ENCODE measurements at regions not wholly inside any gene's neighbourhood (a gene's known extent, or its start where the extent isn't known, plus 50 kb on each side); places are given as distances from the start of the nearest gene placed in this dataset.

GRCh38 chr6:144535630-144536029 lies 250.5 kb downstream of the UTRN start:
- H3K4me3 ChIP-seq (ENCODE audit: low read depth, low read length), result no peak overlapping the region
- TF ChIP-seq, protein P1, sequence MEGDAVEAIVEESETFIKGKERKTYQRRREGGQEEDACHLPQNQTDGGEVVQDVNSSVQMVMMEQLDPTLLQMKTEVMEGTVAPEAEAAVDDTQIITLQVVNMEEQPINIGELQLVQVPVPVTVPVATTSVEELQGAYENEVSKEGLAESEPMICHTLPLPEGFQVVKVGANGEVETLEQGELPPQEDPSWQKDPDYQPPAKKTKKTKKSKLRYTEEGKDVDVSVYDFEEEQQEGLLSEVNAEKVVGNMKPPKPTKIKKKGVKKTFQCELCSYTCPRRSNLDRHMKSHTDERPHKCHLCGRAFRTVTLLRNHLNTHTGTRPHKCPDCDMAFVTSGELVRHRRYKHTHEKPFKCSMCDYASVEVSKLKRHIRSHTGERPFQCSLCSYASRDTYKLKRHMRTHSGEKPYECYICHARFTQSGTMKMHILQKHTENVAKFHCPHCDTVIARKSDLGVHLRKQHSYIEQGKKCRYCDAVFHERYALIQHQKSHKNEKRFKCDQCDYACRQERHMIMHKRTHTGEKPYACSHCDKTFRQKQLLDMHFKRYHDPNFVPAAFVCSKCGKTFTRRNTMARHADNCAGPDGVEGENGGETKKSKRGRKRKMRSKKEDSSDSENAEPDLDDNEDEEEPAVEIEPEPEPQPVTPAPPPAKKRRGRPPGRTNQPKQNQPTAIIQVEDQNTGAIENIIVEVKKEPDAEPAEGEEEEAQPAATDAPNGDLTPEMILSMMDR (IDR thresholded peaks at IDR 0.05; ENCODE audit: borderline replicate concordance, insufficient read depth, low read depth, low read length), result no peak

- no peak overlapping the region for H3K4me3 ChIP-seq (ENCODE audit: low read depth, low read length)
- TF ChIP-seq, protein P1 (IDR thresholded peaks at IDR 0.05; ENCODE audit: borderline replicate concordance, insufficient read depth, low read depth, low read length), result no peak
These were observed 250.9 kb downstream of the UTRN start for GRCh38 chr6:144536079-144536478.

GRCh38 chr6:144543006-144543871 lies 258.1 kb downstream of the UTRN start:
- TF ChIP-seq, protein P1 (IDR thresholded peaks at IDR 0.05; ENCODE audit: borderline replicate concordance, insufficient read depth, low read depth, low read length), result no peak
- no peak overlapping the region for H3K4me3 ChIP-seq (ENCODE audit: low read depth, low read length)

- H3K4me3 ChIP-seq (ENCODE audit: low read depth, low read length), result no peak overlapping the region
- TF ChIP-seq, protein P1 (IDR thresholded peaks at IDR 0.05; ENCODE audit: borderline replicate concordance, insufficient read depth, low read depth, low read length), result no peak
These were observed 259.2 kb downstream of the UTRN start for GRCh38 chr6:144544266-144544830.

DNA sequence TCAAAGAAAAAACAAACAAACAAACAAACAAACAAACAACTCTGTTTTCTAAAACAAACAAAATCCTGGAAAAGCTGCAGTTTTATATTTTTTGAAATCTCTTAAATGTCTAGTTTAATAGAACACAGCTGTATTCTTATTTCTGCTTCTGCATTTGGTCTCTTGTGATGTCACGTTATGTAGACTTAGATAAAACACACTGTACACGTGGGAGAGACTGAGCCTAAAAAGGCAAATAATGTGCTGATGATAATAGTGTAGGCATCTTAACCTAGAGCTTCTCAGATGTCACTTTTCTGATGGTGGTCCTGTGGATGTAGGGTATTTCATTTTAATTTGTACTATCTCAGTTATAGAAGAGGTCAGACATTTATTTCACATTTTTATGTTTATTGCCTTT lies 261.7 kb downstream of the UTRN start:
- H3K4me3 ChIP-seq (ENCODE audit: low read depth, low read length), result no peak overlapping the region
- TF ChIP-seq, protein P1 (IDR thresholded peaks at IDR 0.05; ENCODE audit: borderline replicate concordance, insufficient read depth, low read depth, low read length), result no peak

DNA sequence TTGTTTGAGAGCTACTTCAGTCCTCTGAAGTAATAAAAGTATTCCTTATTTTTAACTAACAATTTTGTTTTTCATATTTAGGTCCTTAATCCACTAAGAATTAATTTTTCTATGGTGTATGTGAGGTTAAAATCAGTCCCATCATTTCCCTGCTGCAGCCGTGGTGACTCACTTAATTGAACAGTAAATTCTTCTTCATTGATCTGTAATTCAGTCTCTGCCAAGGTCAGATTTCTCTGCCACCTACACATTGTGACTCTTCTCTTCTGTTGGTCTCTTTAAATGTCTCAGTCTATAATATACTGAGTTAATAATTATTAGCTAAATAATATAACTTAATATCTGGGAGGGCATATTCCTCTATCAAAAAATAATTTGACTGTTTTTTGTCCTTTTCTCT lies 262.3 kb downstream of the UTRN start:
- TF ChIP-seq, protein P1 (IDR thresholded peaks at IDR 0.05; ENCODE audit: borderline replicate concordance, insufficient read depth, low read depth, low read length), result no peak
- H3K4me3 ChIP-seq (ENCODE audit: low read depth, low read length), result no peak overlapping the region

GRCh38 chr6:144548536-144548935 lies 263.4 kb downstream of the UTRN start:
- TF ChIP-seq, protein P1 (IDR thresholded peaks at IDR 0.05; ENCODE audit: borderline replicate concordance, insufficient read depth, low read depth, low read length), result no peak

More at GRCh38 chr6:144548536-144548935, 263.4 kb downstream of the UTRN start:
- H3K4me3 ChIP-seq (ENCODE audit: low read depth, low read length), result no peak overlapping the region
